CD14-positive monocyte (primary cell): ENCODE measurements at regions not wholly inside any gene's neighbourhood (a gene's known extent, or its start where the extent isn't known, plus 50 kb on each side); places are given as distances from the start of the nearest gene placed in this dataset.

Experiments
- DNase-seq, 3 donors: peaks; one replicate each; pipeline ENCODE4 v3.0.0-alpha.2; 2011 to 2022
- H2AFZ ChIP-seq: 2 replicates; pipeline ENCODE4 v1.6.0; 2012; ENCODE audit warnings: mild to moderate bottlenecking, low read depth, low read length, inconsistent platforms; ENCODE audit not compliant: insufficient read depth, poor library complexity, severe bottlenecking
- H3K27ac ChIP-seq, 2 donors: 1 replicate in 1 of 2; 2 replicates in 1 of 2; pipeline ENCODE4 v1.5.1; 2012 to 2013; ENCODE audit warnings: low read length in 2 of 2, control low read depth in 1 of 2, inconsistent platforms in 1 of 2, low read depth in 1 of 2, mild to moderate bottlenecking in 1 of 2
- H3K27me3 ChIP-seq, 2 donors: one replicate each; pipeline versions ENCODE4 v1.6.0 to v1.6.1; 2011 to 2013; ENCODE audit warnings: low read length in 2 of 2; ENCODE audit not compliant: control insufficient read depth in 2 of 2, insufficient read depth in 2 of 2
- H3K36me3 ChIP-seq, 2 donors: replicated peaks in 1 of 2; 1 replicate in 1 of 2; 2 replicates in 1 of 2; pipeline versions ENCODE4 v1.5.1 to v1.6.1; 2012 to 2013; ENCODE audit warnings: low read length in 2 of 2, control low read depth in 1 of 2, inconsistent platforms in 1 of 2, mild to moderate bottlenecking in 1 of 2; ENCODE audit not compliant: insufficient read depth in 2 of 2, control insufficient read depth in 1 of 2
- H3K4me1 ChIP-seq, 2 donors: 1 replicate in 1 of 2; 2 replicates in 1 of 2; pipeline versions ENCODE4 v1.5.1 to v1.6.1; 2012 to 2013; ENCODE audit warnings: low read length in 2 of 2, control low read depth in 1 of 2, inconsistent platforms in 1 of 2, mild to moderate bottlenecking in 1 of 2, moderate library complexity in 1 of 2; ENCODE audit not compliant: insufficient read depth in 2 of 2, control insufficient read depth in 1 of 2
- H3K4me2 ChIP-seq: replicated peaks from 2 replicates; pipeline ENCODE3; 2012; ENCODE audit warnings: low read length, moderate library complexity, mild to moderate bottlenecking; ENCODE audit not compliant: poor library complexity, severe bottlenecking; ENCODE audit errors: extremely low read depth
- H3K4me3 ChIP-seq, 3 experiments: fragments of 200-600 bp in 1 of 3; sonication (generic) in 1 of 3; replicated peaks in 1 of 3; 1 replicate in 2 of 3; 2 replicates in 1 of 3; pipeline ENCODE4 v1.5.1; 2011 to 2013; ENCODE audit warnings: low read length in 3 of 3, mild to moderate bottlenecking in 3 of 3, control low read depth in 2 of 3, low read depth in 2 of 3, inconsistent platforms in 1 of 3, moderate library complexity in 1 of 3
- H3K79me2 ChIP-seq: 2 replicates; pipeline ENCODE4 v1.6.0; 2012; ENCODE audit warnings: mild to moderate bottlenecking, control low read depth, inconsistent platforms, low read length, moderate library complexity; ENCODE audit not compliant: insufficient read depth
- H3K9ac ChIP-seq: 2 replicates; pipeline ENCODE4 v1.6.0; 2017; ENCODE audit warnings: low read length, mild to moderate bottlenecking; ENCODE audit not compliant: insufficient read depth, poor library complexity, severe bottlenecking
- H3K9me3 ChIP-seq, 2 donors: replicated peaks in 1 of 2; 1 replicate in 1 of 2; 2 replicates in 1 of 2; pipeline versions ENCODE4 v1.5.1 to v1.6.1; 2012 to 2013; ENCODE audit warnings: low read length in 2 of 2, control low read depth in 1 of 2; ENCODE audit not compliant: control insufficient read depth in 1 of 2, insufficient read depth in 1 of 2
- H4K20me1 ChIP-seq: 2 replicates; pipeline ENCODE4 v1.6.0; 2012; ENCODE audit warnings: mild to moderate bottlenecking, low read length, control low read depth, moderate library complexity; ENCODE audit not compliant: insufficient read depth
- H3K27ac Mint-ChIP-seq, 7 donors: one replicate each; pipeline ENCODE4 v1.8.0; 2020; ENCODE audit warnings: mild to moderate bottlenecking in 7 of 7, mixed read lengths in 7 of 7, moderate library complexity in 6 of 7, inconsistent platforms in 2 of 7
- H3K27me3 Mint-ChIP-seq, 3 donors: one replicate each; pipeline ENCODE4 v1.8.0; 2021 to 2022; ENCODE audit warnings: low read depth in 3 of 3, mild to moderate bottlenecking in 3 of 3, mixed read lengths in 3 of 3, moderate library complexity in 3 of 3, inconsistent platforms in 1 of 3
- H3K36me3 Mint-ChIP-seq, 2 donors: one replicate each; pipeline ENCODE4 v1.8.0; 2020; ENCODE audit warnings: mixed read lengths in 2 of 2, inconsistent platforms in 1 of 2, mild to moderate bottlenecking in 1 of 2
- H3K4me1 Mint-ChIP-seq: one replicate; pipeline ENCODE4 v1.8.0; 2020; ENCODE audit warnings: mild to moderate bottlenecking, mixed read lengths
- H3K4me3 Mint-ChIP-seq, 2 donors: one replicate each; pipeline ENCODE4 v1.8.0; 2020; ENCODE audit warnings: mild to moderate bottlenecking in 2 of 2, mixed read lengths in 2 of 2, moderate library complexity in 1 of 2
- H3K9me3 Mint-ChIP-seq, 7 donors: one replicate each; pipeline ENCODE4 v1.8.0; 2020 to 2022; ENCODE audit warnings: mixed read lengths in 7 of 7, mild to moderate bottlenecking in 6 of 7, moderate library complexity in 6 of 7, inconsistent platforms in 2 of 7
- WGBS: methylation state at CpG from one replicate; pipeline ENCODE4 v1.1.5; 2013; ENCODE audit warnings: missing lambda C conversion rate; ENCODE audit not compliant: insufficient coverage; 5-methylcytosine and 5-hydroxymethylcytosine counted together
- intact Hi-C, 2 donors: fragments of 100-400 bp; cut with micrococcal nuclease; formaldehyde crosslinking; loops; one replicate each; pipeline versions ENCODE4 v1.15.0 to v1.15.1; 2023
- TF ChIP-seq, protein P1 (sequence below): fragments of 200-600 bp; IDR thresholded peaks from one replicate; pipeline ENCODE4 v1.8.0; 2022; ENCODE audit warnings: antibody characterized with exemption, mild to moderate bottlenecking

DNA sequence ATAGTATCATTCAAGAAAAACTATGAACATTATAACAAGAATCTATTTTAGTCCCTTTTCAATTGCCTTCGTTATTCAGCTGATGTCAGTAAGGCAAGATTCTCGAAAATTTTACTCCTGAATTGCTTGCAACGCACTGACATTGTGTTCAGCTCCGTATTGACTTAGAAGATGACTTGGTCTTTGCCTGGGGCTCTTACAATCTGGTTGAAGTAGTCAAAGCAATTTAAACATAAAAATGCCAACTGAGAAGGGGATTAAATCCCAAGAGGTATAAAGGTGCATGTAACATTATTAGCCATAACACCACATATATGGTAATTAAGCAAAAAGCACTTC is 507.1 kb downstream of the CENPC start:
- Histone ChIP-seq H3K36me3 (no peaks in the 10 kb centered on the region), H3K4me1 (no peaks in the 10 kb centered on the region), H3K27ac (no peak overlapping the region), H3K4me2 (no peak overlapping the region), H3K4me3 (no peak overlapping the region), H3K27me3 (no peaks in the 10 kb centered on the region), H3K9ac (no peak overlapping the region), H3K9me3 (no peaks in the 10 kb centered on the region), H2AFZ (no peak overlapping the region), H3K79me2 (no peaks in the 10 kb centered on the region), H4K20me1 (no peaks in the 10 kb centered on the region)
- H3K27ac Mint-ChIP-seq: no peak overlapping the region
- no peaks in the 10 kb centered on the region for H3K4me1 Mint-ChIP-seq
- intact Hi-C loops: no loop called here
- no peak overlapping the region for H3K4me3 Mint-ChIP-seq
- peaks cover 0 to 2% (median 0%) of the 10 kb centered on the region in 3 donors for H3K27me3 Mint-ChIP-seq
- peaks cover 0 to 8% (median 2%) of the 10 kb centered on the region in 7 donors for H3K9me3 Mint-ChIP-seq
- TF ChIP-seq, protein P1, sequence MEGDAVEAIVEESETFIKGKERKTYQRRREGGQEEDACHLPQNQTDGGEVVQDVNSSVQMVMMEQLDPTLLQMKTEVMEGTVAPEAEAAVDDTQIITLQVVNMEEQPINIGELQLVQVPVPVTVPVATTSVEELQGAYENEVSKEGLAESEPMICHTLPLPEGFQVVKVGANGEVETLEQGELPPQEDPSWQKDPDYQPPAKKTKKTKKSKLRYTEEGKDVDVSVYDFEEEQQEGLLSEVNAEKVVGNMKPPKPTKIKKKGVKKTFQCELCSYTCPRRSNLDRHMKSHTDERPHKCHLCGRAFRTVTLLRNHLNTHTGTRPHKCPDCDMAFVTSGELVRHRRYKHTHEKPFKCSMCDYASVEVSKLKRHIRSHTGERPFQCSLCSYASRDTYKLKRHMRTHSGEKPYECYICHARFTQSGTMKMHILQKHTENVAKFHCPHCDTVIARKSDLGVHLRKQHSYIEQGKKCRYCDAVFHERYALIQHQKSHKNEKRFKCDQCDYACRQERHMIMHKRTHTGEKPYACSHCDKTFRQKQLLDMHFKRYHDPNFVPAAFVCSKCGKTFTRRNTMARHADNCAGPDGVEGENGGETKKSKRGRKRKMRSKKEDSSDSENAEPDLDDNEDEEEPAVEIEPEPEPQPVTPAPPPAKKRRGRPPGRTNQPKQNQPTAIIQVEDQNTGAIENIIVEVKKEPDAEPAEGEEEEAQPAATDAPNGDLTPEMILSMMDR: no peak
- WGBS: no CpG with 5 or more reads among the region's 4 CpGs
- no peaks in the 10 kb centered on the region for H3K36me3 Mint-ChIP-seq
- no peak for DNase-seq

DNA sequence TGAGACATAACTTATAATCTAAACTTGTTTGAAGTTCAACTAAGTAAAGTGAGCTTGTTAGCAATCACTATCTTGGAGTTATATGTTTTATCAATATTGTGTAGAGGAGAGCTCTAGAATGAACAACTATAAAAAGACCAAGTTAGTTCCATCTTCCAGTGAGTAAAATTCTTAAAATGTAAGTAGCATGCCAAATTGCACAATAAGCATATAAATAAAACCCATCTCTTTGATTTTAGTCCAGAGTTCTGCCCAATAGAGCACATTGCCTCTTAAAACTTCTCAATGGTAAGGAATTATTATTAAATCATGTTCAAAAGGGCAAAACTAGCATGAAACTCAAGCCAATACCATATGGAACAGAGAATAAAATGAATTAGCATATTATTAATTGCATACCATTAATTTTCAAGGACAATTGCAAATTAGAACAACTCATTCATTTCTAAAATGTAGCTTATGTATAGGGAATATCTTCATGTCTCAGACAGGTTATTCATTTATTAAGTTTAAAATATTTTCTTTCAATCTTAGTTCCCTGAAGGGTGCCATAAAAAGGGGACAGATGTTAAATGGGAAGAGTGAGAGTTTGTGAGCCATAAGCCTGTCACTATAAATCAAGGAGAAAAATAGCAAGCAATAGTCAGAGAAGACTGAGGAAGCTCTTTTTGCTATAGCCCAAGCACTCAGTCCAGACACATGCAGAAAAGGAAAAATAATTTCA is 507.6 kb downstream of the CENPC start:
- Histone ChIP-seq H3K27ac (no peak overlapping the region), H3K4me3 (no peak overlapping the region), H3K27me3 (no peaks in the 10 kb centered on the region), H3K9me3 (no peaks in the 10 kb centered on the region), H2AFZ (no peak overlapping the region), H3K79me2 (no peaks in the 10 kb centered on the region), H3K9ac (no peak overlapping the region), H3K4me2 (no peak overlapping the region), H4K20me1 (no peaks in the 10 kb centered on the region), H3K4me1 (no peaks in the 10 kb centered on the region), H3K36me3 (no peaks in the 10 kb centered on the region)
- no peak overlapping the region for H3K4me3 Mint-ChIP-seq
- H3K4me1 Mint-ChIP-seq: no peaks in the 10 kb centered on the region
- H3K9me3 Mint-ChIP-seq: peaks cover 0 to 8% (median 2%) of the 10 kb centered on the region in 7 donors
- H3K36me3 Mint-ChIP-seq: no peaks in the 10 kb centered on the region
- no peak overlapping the region for H3K27ac Mint-ChIP-seq
- TF ChIP-seq, protein P1: no peak
- intact Hi-C loops: no loop called here
- peaks cover 0 to 2% (median 0%) of the 10 kb centered on the region in 3 donors for H3K27me3 Mint-ChIP-seq
- DNase-seq: no peak
